Testis (tissue), 2 donors: ENCODE measurements at regions not wholly inside any gene's neighbourhood (a gene's known extent, or its start where the extent isn't known, plus 50 kb on each side); places are given as distances from the start of the nearest gene placed in this dataset.

Experiments used
- DNase-seq: peaks from one replicate; pipeline ENCODE4 v3.0.0-alpha.2; 2019
- H3K27ac ChIP-seq, 2 donors: fragments of 200-600 bp; sonication (generic); one replicate each; pipeline ENCODE4 v1.5.1; 2019
- H3K27me3 ChIP-seq: fragments of 200-600 bp; sonication (generic); one replicate; pipeline ENCODE4 v1.5.1; 2019
- H3K36me3 ChIP-seq: fragments of 200-600 bp; sonication (generic); one replicate; pipeline ENCODE4 v1.5.1; 2017; ENCODE audit warnings: low read depth; ENCODE audit errors: missing control alignments
- H3K4me1 ChIP-seq: fragments of 200-600 bp; sonication (generic); one replicate; pipeline ENCODE4 v1.5.1; 2019
- H3K4me3 ChIP-seq, 2 donors: fragments of 200-600 bp; sonication (generic); one replicate each; pipeline ENCODE4 v1.5.1; 2017 to 2019
- H3K9me3 ChIP-seq: fragments of 200-600 bp; sonication (generic); one replicate; pipeline ENCODE4 v1.5.1; 2017
- POLR2A ChIP-seq: fragments of 450-650 bp; IDR thresholded peaks from one replicate; pipeline ENCODE4 v1.6.1; 2017; ENCODE audit warnings: antibody characterized with exemption, mild to moderate bottlenecking, moderate library complexity
- WGBS, 2 donors: methylation state at CpG; one replicate each; pipeline ENCODE4 v1.1.5; 2018; 5-methylcytosine and 5-hydroxymethylcytosine counted together
- intact Hi-C: fragments of 100-400 bp; cut with DNase I; formaldehyde crosslinking; loops from one replicate; pipeline ENCODE4 v1.15.1; 2023; ENCODE audit warnings: low total_unique reads
- TF ChIP-seq, protein P1 (sequence below), 3 experiments: fragments of 450-650 bp in 2 of 3; fragments of 200-600 bp in 1 of 3; sonication (generic) in 1 of 3; IDR thresholded peaks; one replicate each; pipeline ENCODE4 v1.5.1; 2016 to 2019; ENCODE audit warnings: antibody characterized with exemption in 3 of 3, mild to moderate bottlenecking in 2 of 3, moderate library complexity in 1 of 3

DNA sequence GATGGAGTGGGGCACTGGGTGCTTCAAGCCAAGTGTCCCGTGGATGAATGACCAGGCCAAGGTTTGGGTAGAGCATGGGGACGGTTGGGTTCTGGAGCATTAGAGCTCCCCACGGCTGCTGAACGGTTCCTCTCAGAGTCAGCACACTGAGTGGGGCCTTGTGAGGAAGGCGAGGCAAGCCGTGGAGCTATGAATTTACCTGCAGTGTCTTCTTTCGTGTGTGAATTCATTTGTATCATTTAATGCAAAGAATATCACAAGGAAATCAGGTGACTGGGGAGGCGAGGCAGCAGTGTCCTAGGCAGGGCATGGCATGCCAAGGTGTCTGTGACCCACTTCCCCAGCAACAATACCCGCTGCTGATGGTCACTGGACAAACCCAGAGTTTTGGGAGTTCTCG, 343.5 kb upstream of the B3GAT1 start:
- no peaks in the 10 kb centered on the region for H3K36me3 ChIP-seq
- no peak for TF ChIP-seq POLR2A
- TF ChIP-seq, protein P1, sequence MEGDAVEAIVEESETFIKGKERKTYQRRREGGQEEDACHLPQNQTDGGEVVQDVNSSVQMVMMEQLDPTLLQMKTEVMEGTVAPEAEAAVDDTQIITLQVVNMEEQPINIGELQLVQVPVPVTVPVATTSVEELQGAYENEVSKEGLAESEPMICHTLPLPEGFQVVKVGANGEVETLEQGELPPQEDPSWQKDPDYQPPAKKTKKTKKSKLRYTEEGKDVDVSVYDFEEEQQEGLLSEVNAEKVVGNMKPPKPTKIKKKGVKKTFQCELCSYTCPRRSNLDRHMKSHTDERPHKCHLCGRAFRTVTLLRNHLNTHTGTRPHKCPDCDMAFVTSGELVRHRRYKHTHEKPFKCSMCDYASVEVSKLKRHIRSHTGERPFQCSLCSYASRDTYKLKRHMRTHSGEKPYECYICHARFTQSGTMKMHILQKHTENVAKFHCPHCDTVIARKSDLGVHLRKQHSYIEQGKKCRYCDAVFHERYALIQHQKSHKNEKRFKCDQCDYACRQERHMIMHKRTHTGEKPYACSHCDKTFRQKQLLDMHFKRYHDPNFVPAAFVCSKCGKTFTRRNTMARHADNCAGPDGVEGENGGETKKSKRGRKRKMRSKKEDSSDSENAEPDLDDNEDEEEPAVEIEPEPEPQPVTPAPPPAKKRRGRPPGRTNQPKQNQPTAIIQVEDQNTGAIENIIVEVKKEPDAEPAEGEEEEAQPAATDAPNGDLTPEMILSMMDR (IDR thresholded peaks at IDR 0.05): no peak
- H3K27me3 ChIP-seq: no peaks in the 10 kb centered on the region
- H3K27ac ChIP-seq: no peak overlapping the region
- H3K4me3 ChIP-seq: no peak overlapping the region
- no peaks in the 10 kb centered on the region for H3K9me3 ChIP-seq
- intact Hi-C loops: no loop called here
- H3K4me1 ChIP-seq: peaks cover 3% of the 10 kb centered on the region
- WGBS, 2 donors: 80 to 86% methylated on average over 9 to 10 of the region's 10 CpGs
- no peak for DNase-seq

DNA sequence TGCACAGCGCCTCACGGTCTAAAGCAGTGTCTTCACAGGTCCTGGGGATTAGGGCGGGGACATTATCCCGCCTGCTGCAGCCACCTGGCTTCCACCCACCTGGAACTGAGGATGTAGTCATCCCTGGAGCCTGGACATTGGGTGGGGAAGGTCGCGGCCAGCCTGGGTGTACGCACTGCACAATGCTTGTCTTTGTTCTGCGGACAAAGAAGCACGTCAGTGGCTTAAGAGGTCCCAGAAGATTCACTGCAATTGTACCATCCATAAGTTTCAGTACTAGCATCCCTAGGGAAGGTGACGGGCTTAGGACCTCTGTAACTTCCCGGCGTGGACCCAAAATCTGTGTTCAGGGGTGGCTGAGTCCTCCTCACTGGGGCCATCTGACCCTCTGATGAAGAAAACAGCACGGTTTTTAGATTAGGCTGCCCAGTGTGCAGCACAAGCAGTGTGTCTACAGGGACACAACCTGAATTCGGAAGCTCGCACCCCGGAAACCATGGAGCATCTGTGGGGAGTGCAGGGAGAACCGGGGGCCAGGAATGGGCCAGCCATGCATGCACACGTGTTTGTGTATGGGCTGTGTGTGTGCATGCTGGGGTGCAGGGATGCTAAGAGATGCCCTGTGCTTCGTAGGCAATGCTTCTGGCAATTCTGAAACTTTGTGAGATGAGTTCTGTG, 342.6 kb upstream of the B3GAT1 start:
- intact Hi-C loops: no loop called here
- no peak overlapping the region for H3K27ac ChIP-seq

DNA sequence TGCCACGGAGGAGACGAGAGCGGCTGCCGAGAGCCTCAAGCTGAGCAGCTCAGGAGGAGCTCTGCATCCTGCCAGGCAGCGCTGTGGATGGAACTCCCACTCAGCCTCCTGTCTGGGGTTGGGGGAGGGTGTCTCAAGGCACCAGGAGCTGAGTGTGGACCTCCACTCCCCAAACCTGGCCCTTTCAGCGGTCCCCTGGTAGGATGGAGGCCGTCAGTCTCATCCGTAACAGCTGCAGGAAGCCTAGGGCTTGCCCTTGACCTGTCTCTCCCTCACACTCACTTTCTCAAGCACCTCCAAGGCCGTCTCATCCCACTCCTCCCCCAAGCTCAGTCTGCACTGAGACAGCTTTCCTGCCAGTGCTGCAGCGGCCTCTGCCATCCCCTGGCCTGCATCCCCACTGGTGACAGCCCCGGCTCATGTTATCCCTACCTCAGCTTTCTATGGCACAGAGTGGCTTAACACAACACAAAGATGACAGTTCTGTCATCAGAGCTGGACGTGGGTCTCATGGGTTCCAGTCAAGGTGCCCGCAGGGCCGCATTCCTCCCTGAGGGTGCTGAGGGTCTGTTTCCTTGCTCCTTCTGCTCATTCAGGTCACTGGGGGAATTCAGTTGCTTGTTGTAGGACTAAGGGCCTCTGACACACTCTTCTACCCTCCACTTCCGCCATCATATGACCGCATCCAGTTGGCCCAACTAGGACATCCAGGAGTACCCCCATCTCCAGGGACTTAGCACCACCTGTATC, 341.9 kb upstream of the B3GAT1 start:
- WGBS, 2 donors: 52 to 55% methylated on average over 16 of the region's 16 CpGs
- DNase-seq: peak; percentile 44
- Histone ChIP-seq H3K36me3 (no peaks in the 10 kb centered on the region), H3K4me3 (no peak overlapping the region), H3K27me3 (no peaks in the 10 kb centered on the region), H3K9me3 (no peaks in the 10 kb centered on the region), H3K27ac (no peak overlapping the region), H3K4me1 (peaks cover 3% of the 10 kb centered on the region)
- no peak for TF ChIP-seq POLR2A
- TF ChIP-seq, protein P1 (IDR thresholded peaks at IDR 0.05): no peak
- intact Hi-C loops: no loop called here

More for the DNA sequence above, 342.6 kb upstream of the B3GAT1 start:
- Histone ChIP-seq H3K9me3 (no peaks in the 10 kb centered on the region), H3K36me3 (no peaks in the 10 kb centered on the region), H3K4me3 (no peak overlapping the region), H3K4me1 (peaks cover 3% of the 10 kb centered on the region), H3K27me3 (no peaks in the 10 kb centered on the region)
- TF ChIP-seq POLR2A: no peak
- TF ChIP-seq, protein P1 (IDR thresholded peaks at IDR 0.05): no peak
- DNase-seq: no peak
- WGBS, 2 donors: 76 to 78% methylated on average over 17 to 19 of the region's 19 CpGs

DNA sequence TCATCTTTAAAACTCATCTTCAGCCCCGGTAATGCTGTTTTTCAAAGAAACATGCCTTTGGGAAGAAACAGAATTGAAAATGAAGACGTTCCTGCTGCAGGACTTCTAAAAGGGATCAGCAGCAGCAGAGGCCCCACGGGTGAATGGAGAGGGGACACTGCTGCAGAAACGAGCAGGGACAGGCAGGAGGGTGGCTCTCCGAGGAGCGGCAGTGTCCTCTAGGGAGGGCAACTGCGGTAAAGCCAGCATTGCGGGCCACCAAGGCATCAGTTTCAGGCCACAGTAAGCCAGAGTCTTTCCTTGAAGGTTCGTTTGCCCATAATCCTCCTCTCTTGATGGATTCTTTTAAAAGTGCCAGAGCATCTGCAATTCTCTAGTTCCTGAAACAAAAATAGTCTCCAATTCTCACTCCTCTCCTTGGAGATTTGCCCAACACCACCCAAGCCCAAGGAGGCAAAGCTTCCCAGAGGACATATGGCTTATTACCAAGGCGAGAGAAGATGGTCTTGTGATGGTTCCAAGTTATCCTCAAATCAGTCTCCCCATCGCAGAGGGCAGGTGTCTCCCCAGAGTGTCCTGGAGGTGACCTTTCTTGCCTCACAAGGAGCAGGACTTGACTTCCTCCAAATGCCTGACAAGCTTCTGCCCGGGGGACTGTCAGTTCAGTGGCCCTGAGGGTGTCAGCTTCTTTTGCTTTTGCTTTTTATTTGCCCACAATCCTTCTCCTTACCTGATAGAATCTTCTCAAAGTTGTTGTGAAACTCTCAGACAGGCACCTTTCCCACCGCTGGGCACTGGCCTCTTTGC, 341.1 kb upstream of the B3GAT1 start:
- TF ChIP-seq, protein P1 (IDR thresholded peaks at IDR 0.05): no peak
- no peak for TF ChIP-seq POLR2A
- Histone ChIP-seq H3K9me3 (no peaks in the 10 kb centered on the region), H3K4me3 (no peak overlapping the region), H3K27ac (no peak overlapping the region), H3K27me3 (no peaks in the 10 kb centered on the region), H3K36me3 (no peaks in the 10 kb centered on the region), H3K4me1 (peaks cover 3% of the 10 kb centered on the region)
- no peak for DNase-seq
- intact Hi-C loops: no loop called here
- 71 to 77% methylated on average over 13 of the region's 13 CpGs for WGBS, 2 donors
